KMS-11 (cell line): ENCODE measurements at regions not wholly inside any gene's neighbourhood (a gene's known extent, or its start where the extent isn't known, plus 50 kb on each side); places are given as distances from the start of the nearest gene placed in this dataset.

Source experiments
- H2AFZ ChIP-seq: fragments of 200-600 bp; sonication (generic); 2 replicates; pipeline ENCODE4 v1.6.1; 2016; ENCODE audit warnings: antibody characterized with exemption, mixed run types, low read depth
- H3K27ac ChIP-seq: fragments of 200-600 bp; sonication (generic); 2 replicates; pipeline ENCODE4 v1.6.1; 2016; ENCODE audit warnings: mild to moderate bottlenecking, mixed run types
- H3K27me3 ChIP-seq: fragments of 200-600 bp; sonication (generic); 2 replicates; pipeline ENCODE4 v1.6.1; 2017; ENCODE audit warnings: mild to moderate bottlenecking, low read depth, mixed run types, moderate library complexity; ENCODE audit not compliant: insufficient read depth
- H3K36me3 ChIP-seq: fragments of 200-600 bp; sonication (generic); 2 replicates; pipeline ENCODE4 v1.6.1; 2017; ENCODE audit warnings: mild to moderate bottlenecking, mixed run types; ENCODE audit not compliant: insufficient read depth
- H3K4me1 ChIP-seq: fragments of 200-600 bp; sonication (generic); 2 replicates; pipeline ENCODE4 v1.6.1; 2016; ENCODE audit warnings: mild to moderate bottlenecking, low read depth, mixed run types; ENCODE audit not compliant: poor library complexity, severe bottlenecking
- H3K4me2 ChIP-seq: fragments of 200-600 bp; sonication (generic); 2 replicates; pipeline ENCODE4 v1.7.0; 2016; ENCODE audit warnings: mild to moderate bottlenecking, mixed run types
- H3K4me3 ChIP-seq: fragments of 200-600 bp; sonication (generic); IDR thresholded peaks from 2 replicates; pipeline ENCODE4 v1.6.1; 2017; ENCODE audit warnings: low read depth, low read length, mixed read lengths; ENCODE audit not compliant: insufficient read depth
- H3K79me2 ChIP-seq: fragments of 200-600 bp; sonication (generic); 2 replicates; pipeline ENCODE4 v1.6.1; 2016; ENCODE audit warnings: low read depth, mixed run types; ENCODE audit not compliant: insufficient read depth
- H3K9ac ChIP-seq: fragments of 200-600 bp; sonication (generic); 2 replicates; pipeline ENCODE4 v1.6.1; 2016; ENCODE audit warnings: mild to moderate bottlenecking, mixed run types
- H4K20me1 ChIP-seq: fragments of 200-600 bp; sonication (generic); 2 replicates; pipeline ENCODE4 v1.6.1; 2016; ENCODE audit warnings: mild to moderate bottlenecking, mixed run types; ENCODE audit not compliant: insufficient read depth
- CTCF ChIP-seq: fragments of 200-600 bp; sonication (generic); conservative IDR thresholded peaks from 2 replicates; pipeline ENCODE4 v1.6.1; 2017; ENCODE audit warnings: low read depth, mild to moderate bottlenecking, antibody characterized with exemption, low read length, moderate library complexity, mixed read lengths

- no peak overlapping the region for H3K9ac ChIP-seq
- H3K4me1 ChIP-seq = no peaks in the 10 kb centered on the region
- no peak overlapping the region for H3K27ac ChIP-seq
- no peaks in the 10 kb centered on the region for H4K20me1 ChIP-seq
- H3K79me2 ChIP-seq = no peaks in the 10 kb centered on the region
- no peaks in the 10 kb centered on the region for H3K27me3 ChIP-seq
- no peak overlapping the region for H2AFZ ChIP-seq
- H3K36me3 ChIP-seq = no peaks in the 10 kb centered on the region
- no peak overlapping the region for H3K4me3 ChIP-seq
- TF ChIP-seq CTCF = no peak
- no peak overlapping the region for H3K4me2 ChIP-seq
Observed at GRCh38 chr16:6286176-6286575, 1046.5 kb upstream of the RBFOX1 start.

GRCh38 chr16:6284731-6285130, 1047.9 kb upstream of the RBFOX1 start:
- TF ChIP-seq CTCF = no peak
- Histone ChIP-seq H2AFZ (no peak overlapping the region), H3K4me2 (no peak overlapping the region), H3K4me1 (no peaks in the 10 kb centered on the region), H4K20me1 (no peaks in the 10 kb centered on the region), H3K27me3 (no peaks in the 10 kb centered on the region), H3K9ac (no peak overlapping the region), H3K79me2 (no peaks in the 10 kb centered on the region), H3K27ac (no peak overlapping the region), H3K4me3 (no peak overlapping the region), H3K36me3 (no peaks in the 10 kb centered on the region)

GRCh38 chr16:6281994-6282393, 1050.7 kb upstream of the RBFOX1 start:
- Histone ChIP-seq H3K27ac (no peak overlapping the region), H3K9ac (no peak overlapping the region), H3K4me2 (no peak overlapping the region), H3K4me1 (no peaks in the 10 kb centered on the region), H4K20me1 (no peaks in the 10 kb centered on the region), H3K36me3 (no peaks in the 10 kb centered on the region), H3K27me3 (no peaks in the 10 kb centered on the region), H3K79me2 (no peaks in the 10 kb centered on the region), H2AFZ (no peak overlapping the region), H3K4me3 (no peak overlapping the region)
- no peak for TF ChIP-seq CTCF

- TF ChIP-seq CTCF = no peak
- Histone ChIP-seq H3K79me2 (no peaks in the 10 kb centered on the region), H2AFZ (no peak overlapping the region), H3K4me1 (no peaks in the 10 kb centered on the region), H3K9ac (no peak overlapping the region), H3K4me2 (no peak overlapping the region), H3K27me3 (no peaks in the 10 kb centered on the region), H4K20me1 (no peaks in the 10 kb centered on the region), H3K4me3 (no peak overlapping the region), H3K36me3 (no peaks in the 10 kb centered on the region), H3K27ac (no peak overlapping the region)
Observed at GRCh38 chr16:6281274-6281673, 1051.4 kb upstream of the RBFOX1 start.

- no peak overlapping the region for H3K9ac ChIP-seq
- H3K4me3 ChIP-seq = no peak overlapping the region
- H2AFZ ChIP-seq = no peak overlapping the region
- H3K36me3 ChIP-seq = no peaks in the 10 kb centered on the region
- H3K4me1 ChIP-seq = no peaks in the 10 kb centered on the region
- H3K4me2 ChIP-seq = no peak overlapping the region
- no peak for TF ChIP-seq CTCF
- no peaks in the 10 kb centered on the region for H4K20me1 ChIP-seq
- H3K27me3 ChIP-seq = no peaks in the 10 kb centered on the region
- no peaks in the 10 kb centered on the region for H3K79me2 ChIP-seq
- H3K27ac ChIP-seq = no peak overlapping the region
Observed at GRCh38 chr16:6280055-6280454, 1052.6 kb upstream of the RBFOX1 start.
